HG02870 (cell line): ENCODE measurements at regions not wholly inside any gene's neighbourhood (a gene's known extent, or its start where the extent isn't known, plus 50 kb on each side); places are given as distances from the start of the nearest gene placed in this dataset.
"Not testable (repeated sequence)": the region's sequence is repeated elsewhere in the genome, so short reads cannot be mapped to it uniquely, and the experiment has no call there.

Experiments used
- ATAC-seq: cut with Tn5 transposase; IDR thresholded peaks from one replicate; pipeline ENCODE4 v1.9.1; 2021; ENCODE audit warnings: mild to moderate bottlenecking, moderate library complexity; ENCODE audit not compliant: unreplicated experiment

DNA sequence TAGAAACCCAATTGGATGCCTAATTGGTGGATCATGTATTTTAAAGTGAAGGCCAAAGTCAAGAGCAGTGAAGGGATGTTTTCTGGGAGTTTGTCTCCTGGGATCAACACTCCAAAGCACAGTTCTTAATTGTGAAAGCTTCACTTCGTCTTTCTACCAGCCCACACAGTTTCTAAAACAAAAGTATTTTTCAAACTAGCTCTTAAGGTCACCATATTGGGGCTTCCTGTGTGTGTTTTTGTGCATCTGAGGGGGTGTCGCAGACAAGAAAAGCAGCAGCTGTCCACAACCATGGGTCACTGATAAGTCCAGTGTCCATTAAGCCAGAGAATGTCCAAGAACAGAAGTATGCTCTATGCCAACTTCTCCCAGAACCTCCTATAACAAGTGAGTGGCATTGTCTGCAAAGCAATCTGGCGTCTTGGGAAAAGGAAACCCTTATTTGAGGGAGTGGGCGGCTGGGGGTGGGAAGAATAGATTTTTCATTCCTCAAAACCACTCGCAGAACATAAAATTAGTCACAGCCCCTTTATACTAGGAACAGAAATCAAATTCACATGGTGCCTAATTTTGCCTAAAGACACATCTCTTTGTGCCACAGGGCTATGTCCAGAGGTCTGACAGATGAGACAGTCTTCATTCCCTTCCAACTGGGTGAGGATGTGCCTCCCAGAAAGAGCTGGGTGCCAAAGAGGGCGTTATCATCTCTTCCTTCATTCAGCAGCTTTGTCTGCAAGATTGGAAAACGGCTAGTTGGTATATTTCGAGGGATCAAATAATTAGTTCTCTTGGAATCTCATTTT is 610.4 kb downstream of the BCOR start:
- no peak for ATAC-seq

DNA sequence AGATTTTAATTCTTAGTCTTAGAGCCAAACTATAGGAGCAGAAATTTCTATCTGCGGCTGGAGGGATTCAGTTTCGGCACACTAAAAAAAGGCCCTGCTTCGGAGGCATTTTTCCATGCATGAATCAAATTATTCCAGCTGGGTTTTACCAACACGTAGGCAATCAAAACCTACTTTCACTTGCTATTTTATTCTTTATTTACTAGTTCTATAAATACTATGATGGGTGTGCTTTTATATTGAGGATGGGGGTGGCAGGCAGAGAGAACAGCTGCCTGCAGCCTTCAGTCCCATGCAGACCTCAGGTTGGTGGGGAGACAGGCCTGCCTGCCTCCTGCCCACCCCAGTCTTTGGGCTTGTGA is 609.8 kb downstream of the BCOR start:
- ATAC-seq, result no peak

DNA sequence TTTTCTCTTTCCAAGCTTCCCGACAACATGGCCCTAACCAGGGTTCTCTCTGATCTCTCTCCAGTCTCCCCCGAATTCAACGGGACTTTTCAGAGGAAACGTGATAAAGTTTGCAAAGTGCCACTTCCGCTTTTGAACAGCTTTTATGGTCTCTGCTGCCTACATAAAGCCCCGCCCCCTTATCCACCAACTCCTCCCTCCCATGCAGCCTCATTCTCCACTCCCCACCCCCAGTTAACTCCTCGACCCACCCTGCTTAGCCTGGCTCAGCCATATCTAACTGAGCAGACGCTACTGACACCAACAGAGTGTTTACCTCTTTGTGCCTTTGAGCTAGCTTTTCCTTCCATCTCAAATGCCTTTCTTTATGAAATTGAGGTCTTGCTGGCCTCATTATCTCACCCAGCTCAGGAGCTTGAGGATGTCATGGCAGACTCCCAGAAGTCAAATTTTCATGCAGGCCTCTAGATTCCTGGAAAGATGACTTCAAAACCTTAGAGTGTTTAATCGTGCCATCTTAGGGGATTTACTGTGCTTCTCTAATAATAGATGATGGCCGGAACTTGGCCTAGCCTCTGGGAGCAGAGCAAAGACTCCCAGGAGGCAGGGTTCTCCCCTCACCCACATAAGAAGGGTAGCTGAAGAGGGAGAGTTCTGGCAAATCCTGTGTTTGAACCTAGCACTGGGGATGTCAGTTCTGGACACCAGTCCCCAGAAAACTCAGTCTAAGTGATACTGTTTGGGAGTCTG is 606.0 kb downstream of the BCOR start:
- ATAC-seq, result peak; percentile 58

DNA sequence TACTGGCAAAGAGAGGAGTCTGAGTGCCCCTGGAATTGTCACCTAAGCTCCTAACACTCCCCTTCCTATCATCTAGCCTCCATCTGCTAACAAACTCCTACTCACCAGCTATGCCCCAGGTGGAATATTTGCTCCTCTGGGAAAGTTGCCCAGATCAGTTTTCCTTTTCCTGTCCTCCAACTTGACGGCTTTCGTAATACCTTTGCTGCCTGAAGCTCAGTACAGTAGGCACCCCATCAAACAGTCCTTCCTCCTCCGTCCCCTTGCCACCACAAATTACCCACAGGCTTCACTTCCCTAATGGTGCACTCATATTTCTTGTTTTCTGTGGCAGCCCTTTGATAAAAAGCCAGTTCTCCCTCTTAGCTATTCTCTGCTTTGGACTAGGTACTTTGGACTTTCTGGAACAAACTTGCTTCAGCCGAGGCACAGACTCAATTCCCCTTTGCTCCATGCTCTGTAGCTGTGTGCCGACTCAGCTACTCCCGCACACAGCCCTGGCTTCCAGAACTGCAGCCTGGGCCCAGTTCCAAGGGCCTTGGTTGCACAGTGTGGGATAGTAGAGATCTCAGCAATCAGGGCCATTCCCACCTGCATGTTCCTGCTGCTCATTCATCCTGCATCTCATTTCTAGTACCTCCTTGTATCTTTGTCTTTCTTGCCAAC is 605.1 kb downstream of the BCOR start:
- ATAC-seq, result no peak

DNA sequence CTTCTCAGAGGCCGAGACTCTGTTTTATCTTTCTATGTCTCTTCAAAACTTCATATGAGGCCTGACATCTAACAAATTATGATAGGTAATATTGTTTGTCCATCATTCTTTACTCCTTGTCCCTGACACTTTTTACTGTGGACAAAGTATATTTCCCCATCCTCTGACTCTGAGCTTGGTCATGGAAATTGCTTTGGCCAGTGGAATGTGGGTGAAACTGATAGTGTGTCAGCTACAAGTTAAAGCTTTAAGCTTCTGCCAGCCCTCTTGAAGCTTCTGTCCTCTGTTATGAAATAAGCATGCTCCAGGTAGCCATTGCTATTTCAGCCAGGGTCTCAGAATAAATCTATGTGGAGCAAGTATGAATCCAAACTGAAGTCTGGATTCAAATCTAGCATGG is 604.6 kb downstream of the BCOR start:
- no peak for ATAC-seq

DNA sequence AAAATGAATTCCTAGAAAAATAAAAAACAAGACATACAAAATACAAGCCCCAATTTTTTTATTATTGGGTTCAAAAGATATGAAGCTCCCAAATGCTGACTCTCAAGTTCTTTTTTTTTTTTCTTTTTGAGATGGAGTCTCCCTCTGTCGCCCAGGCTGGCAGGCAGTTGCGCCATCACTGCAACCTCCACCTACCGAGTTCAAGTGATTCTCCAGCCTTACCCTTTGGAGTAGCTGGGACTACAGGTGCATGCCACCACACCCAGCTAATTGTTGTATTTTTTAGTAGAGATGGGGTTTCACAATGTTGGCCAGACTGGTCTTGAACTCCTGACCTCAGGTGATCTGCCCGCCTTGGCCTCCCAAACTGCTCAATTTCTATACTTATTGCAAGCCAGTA is 600.6 kb downstream of the BCOR start:
- not testable (repeated sequence) for ATAC-seq

DNA sequence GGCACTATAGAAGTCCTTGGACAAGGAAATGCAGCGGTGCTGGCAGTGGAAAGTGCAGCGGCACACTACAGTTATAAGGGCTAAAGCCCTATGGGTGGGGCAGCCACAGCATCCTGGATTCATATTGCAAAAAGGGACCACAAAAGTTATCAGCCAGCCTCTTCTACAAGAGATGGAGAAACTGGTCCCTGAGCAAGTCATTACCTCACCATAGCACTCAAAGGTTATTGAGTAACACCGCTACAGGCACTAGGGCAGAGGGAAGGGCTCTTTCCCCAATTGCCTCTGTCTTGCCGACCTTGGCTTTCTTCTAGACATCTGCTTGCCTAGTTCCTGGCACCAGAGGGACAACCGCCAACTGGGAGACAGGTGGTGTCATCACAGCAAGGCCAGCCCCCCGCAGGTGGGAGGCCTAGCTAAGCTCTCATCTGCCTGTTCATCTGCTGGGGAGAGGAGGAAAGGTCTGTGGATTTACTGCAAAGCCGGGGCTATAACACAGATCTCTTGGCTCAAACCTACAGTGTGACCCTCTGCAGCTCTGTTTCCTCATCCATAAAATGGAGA is 600.0 kb downstream of the BCOR start:
- ATAC-seq, result no peak

DNA sequence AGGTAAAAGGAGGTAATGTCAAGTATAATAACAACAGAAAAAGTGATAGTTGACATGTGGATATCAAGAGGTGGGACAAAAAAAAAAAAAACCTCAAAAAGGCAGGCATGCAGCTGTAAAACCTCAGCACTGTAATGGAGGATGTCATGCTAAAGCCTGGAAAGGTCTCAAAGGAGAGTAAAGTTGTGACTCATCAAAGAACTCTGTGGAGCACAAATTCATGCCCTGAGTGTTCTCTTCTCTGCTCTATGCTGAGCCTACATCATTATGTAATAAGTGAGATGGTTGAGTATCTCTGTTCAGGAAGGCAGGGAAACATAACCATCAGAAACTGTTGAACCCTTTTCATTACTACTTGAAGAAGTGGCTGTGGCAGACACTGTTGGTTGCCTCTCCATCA is 597.8 kb downstream of the BCOR start:
- no peak for ATAC-seq

DNA sequence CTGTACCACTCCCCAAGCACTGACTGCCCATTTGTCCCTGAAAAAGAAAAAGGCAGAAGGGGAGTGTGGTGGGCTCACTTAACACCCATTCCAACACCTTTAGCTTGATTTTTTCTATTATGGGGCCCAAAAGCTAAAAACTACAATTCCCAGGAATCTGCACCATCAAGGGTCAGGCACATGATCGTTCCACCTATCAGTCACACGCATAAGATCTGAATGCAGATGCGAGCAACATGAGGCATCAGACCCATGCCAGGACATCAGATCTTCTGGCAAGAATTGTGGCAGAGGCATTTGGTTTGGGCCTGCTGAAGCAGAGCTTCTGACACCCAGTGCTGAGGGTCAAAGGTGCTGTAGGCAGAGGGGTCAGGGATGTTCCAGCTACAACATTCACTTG is 595.9 kb downstream of the BCOR start:
- ATAC-seq, result no peak

DNA sequence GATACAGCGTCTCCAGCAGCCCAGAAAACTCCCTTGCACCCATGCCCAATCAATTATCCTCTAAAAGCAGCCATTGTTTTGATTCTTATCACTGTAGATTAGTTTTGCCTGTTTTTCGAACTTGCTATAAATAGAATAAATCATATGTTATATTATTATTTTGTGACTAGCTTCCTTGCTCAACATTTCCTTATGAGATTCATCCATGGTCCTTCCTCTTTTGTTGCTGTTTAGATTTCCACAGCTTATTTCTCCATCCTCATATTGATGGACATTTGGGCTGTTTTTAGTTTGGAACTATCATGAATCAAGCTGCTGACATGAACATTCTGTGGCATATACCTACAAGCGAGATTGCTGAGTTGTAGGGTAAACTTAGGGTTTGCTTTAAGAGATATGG is 595.3 kb downstream of the BCOR start:
- no peak for ATAC-seq

DNA sequence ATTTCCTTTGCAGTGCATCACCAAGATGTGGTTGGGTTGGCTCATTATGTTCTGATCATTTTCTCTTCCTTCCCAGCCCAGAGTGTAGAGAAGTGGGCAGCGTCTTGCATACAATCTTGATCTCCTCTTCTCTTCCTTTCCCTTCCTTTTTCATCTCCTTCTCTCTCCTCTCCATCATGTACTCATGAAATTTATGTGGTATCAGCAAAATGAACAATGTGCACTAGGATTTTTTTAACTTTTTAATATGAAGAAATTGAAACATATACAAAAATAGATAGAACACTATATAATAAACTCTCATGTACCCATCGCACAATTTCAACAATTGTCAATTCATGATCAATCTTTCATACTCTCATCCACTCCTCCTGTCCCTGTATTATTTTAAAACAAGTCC is 593.5 kb downstream of the BCOR start:
- no peak for ATAC-seq

DNA sequence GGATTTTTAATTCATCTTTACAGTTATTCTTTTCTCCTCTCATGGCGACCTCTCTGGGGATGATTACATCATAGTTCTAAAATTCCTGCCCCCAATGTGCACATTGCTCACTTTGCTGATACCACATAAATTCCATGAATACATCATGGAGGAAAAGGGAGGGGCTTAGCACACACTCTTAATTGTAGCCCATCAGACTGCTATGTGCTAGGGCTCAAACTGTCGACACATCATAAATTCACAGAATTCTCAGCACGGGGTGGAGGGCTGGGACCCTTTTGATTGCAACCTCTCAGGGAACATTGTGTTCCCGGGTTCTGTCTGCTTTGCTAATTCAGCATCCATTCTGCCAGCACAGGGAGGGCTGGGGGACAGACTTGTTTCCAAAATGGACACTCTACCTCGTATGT is 592.9 kb downstream of the BCOR start:
- no peak for ATAC-seq

DNA sequence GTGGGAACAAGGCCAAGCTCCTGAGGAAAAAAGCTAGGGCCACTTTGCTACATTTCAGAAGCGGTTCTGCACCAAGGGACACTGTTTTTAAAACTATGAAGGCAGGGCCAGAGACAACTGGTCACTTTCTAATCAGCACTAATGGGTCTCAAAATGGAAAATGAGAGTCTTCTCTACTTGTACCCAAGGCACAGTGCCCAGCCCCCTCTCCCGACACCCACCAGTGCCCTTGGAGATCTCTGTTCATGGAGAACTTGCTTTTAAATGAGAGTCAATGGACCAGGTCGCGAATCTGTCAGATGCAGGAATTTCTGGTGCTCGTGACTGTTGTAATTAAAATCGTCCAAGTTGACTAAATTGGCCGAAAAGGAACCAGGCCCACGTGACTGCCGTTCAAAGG is 591.6 kb downstream of the BCOR start:
- ATAC-seq, result no peak

DNA sequence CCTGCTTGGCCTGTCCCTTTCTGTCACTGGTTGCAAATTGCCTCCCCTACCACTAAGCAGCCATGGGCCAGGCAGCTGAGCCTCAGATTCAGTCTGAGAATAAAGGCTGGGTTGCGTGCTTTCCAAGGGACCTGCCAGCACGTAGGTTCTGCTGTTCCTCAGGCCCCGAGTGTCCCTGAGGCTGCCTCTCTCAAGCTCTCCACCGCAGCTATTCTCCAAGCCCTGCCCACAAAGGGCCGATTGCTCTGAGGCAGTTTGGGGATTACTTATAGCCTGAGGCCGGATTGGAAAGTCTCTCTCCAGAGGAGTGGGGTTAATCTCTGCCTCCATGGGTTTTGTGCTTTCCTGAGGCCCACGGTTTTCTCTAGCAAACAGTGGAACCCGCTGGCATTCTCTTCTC is 590.7 kb downstream of the BCOR start:
- ATAC-seq, result no peak

DNA sequence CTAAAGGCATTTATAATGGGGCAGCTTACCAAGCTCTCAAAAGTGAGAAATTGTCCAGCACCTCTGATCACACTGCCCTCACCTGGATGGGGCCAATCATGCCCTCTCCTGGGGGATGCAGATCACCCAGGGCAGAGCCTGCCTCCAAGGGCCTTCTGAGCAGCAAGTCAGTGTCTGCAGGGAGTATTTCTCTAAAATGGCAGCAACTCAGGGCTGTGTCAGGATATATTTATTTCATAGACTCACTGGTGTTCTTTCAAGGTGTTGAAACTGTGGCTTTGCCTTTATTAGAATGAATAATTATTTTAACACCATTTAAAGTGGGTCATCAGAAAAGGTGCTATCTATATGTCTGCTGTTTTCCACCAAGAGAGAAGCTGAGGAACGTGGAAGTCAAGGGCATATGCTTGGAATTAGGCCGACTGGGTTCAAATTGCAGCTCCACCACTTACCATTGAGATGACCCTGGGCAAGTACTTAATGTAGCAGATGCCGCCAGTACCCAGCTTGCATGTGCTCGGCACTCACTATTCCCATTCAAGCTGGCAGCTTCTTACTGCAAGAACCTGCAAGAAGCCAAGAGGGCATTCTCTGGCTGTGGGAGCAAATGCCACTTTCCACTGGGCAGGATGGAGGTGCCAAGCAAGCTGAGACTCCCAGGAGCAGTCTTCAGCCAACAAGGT is 590.0 kb downstream of the BCOR start:
- ATAC-seq, result no peak

DNA sequence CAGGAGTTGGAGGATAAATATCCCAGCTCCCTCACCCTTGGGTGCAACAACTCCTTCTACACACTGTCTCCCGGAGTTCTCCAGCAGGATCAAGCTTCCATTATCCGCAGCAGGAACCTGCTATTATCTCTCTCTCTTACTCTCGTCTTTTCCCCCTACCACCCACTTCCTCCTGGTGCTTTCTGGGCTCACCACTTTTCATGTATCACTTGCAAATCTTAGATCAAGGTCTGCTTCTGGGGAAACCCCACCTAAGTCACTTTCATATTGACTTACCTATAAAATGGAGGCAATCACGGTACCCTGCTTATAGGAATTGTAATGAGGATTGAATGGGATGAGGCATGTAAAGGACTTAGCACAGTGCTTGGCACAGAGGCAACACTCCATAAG is 589.5 kb downstream of the BCOR start:
- peak; percentile 54 for ATAC-seq

DNA sequence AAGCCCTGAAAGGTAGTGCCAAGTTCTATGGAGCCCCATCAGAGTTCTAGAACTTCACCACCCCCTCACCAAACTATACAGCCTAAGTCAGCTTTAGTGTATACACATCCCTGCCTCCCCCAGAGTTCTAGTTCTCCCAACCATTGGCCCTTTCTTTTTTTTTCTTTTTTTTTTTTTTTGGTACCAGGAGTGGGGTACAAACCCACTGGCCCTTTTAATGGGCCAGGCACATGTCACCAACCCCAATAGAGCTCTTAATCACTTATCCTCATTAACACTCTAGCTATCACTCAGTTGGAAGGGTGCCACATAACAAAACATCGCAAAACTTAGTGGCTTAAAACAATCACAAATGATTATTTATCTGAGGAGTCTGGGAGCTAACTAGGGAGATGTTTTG is 588.6 kb downstream of the BCOR start:
- ATAC-seq, result no peak

DNA sequence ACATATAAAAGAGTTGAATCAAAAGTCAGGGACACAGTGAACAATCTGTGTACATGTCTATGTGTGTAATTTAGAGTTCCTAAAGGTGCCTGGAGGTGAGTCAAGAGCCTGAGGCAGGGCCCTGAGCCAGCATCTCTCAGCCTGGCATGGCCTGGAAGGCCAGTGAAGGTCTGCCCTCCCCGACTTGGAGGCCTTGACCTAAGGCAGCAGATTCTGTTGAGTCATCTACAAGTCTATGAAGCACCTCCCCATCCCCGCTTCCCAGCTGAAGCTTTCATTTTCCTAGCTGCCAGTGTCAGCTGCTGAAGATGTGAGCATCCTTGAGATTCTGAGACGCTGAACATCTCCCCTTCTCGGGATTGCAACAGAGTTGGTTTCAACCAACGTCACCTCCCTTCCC is 583.9 kb downstream of the BCOR start:
- ATAC-seq, result no peak

DNA sequence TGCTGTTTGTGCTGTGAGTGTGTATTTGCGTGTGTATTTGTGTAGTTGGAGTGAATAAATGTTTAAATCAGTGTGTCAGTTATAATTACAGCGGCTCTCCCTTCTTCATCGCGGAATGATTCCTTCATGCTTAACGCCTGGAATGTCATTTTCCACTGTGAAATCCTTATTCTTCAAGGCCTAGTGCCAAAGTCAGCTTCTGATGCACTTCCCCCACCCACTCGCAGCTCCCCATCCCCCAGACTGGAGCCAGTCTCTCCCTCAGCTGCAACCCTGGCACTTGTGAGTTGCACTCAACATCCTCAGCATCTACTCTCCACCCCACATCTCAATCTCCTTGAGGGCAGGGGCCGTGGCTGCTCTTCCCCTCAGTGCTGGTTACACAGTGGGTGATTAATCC is 583.0 kb downstream of the BCOR start:
- no peak for ATAC-seq

DNA sequence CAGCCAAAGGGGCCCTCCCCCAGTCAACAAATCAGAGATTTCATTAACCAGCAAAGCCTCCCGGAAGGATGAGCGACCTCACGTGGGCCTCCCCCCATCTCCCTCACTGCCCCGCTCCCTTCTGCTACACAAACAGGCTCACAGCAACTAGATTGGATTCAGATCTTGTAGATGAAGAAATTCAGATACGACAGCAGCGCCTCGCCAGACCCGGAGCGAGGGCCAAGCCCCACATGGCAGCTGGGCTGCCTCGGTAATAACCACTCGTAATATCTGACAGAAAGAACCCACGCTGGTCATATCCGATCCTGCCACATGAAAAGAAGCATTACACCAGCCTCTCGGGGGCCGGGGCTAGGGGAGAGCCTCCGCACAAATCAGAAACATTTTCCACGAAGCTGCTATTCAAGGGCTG is 581.3 kb downstream of the BCOR start:
- no peak for ATAC-seq

DNA sequence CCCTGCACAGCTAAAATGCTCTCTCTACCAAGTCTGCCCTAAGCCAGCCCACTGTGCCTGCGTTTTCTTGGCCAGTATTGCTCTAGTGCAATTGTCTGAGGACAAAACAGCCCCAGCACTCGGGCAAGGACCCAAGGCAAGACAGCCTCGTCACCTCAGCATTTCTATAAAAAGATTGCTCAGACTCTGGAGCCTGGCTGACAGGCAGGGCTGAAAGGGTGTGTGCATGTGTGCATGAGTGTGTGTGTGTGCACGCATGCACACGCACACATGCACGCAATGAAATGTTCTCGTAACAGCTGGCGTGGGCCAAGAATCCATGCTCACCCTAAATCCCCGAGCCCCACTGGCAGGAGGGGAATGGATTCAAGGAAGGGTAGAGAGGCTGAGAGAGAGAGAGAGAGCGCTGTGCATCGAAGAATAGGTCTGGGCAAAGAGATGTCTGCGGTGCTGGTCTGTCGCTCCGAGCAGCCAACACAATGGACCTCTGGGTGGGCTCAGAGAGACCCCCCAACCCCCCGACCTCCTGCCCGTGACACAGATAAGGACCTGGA is 579.2 kb downstream of the BCOR start:
- no peak for ATAC-seq
